ENCODE measurements at regions not wholly inside any gene's neighbourhood (a gene's known extent, or its start where the extent isn't known, plus 50 kb on each side); places are given as distances from the start of the nearest gene placed in this dataset.

- TF ChIP-seq CTCF (IDR thresholded peaks at IDR 0.05; ENCODE audit: poor library complexity) (no peak), EZH2 (IDR thresholded peaks at IDR 0.05; ENCODE audit: borderline replicate concordance) (no peak), EZH2phosphoT487 (IDR thresholded peaks at IDR 0.05; ENCODE audit: low read depth, severe bottlenecking, unreplicated experiment) (no peak)
Observed at GRCh38 chrX:142702749-142703148, 323.0 kb upstream of the SPANXN4 start.
